Astrocyte of the spinal cord (primary cell): ENCODE measurements at regions not wholly inside any gene's neighbourhood (a gene's known extent, or its start where the extent isn't known, plus 50 kb on each side); places are given as distances from the start of the nearest gene placed in this dataset.
"Not testable (repeated sequence)": the region's sequence is repeated elsewhere in the genome, so short reads cannot be mapped to it uniquely, and the experiment has no call there.

Experiments
- DNase-seq: peaks from one replicate; pipeline ENCODE4 v3.0.0; 2011; ENCODE audit warnings: low read depth, low spot score
- H3K4me3 ChIP-seq: 2 replicates; pipeline ENCODE4 v1.5.1; 2011; ENCODE audit warnings: low read depth, mild to moderate bottlenecking, low read length, moderate library complexity
- CTCF ChIP-seq: IDR thresholded peaks from 2 replicates; pipeline ENCODE4 v1.5.1; 2012; ENCODE audit warnings: low read depth, mild to moderate bottlenecking, low read length, inconsistent platforms
- in situ Hi-C: cut with HindIII; loops from 2 replicates; pipeline ENCODE4 v1.10.0; 2017; ENCODE audit warnings: low sequenced_read_pairs

GRCh38 chr13:111064661-111065060 is 50.4 kb upstream of the ARHGEF7 start:
- H3K4me3 ChIP-seq: no peak overlapping the region
- DNase-seq: no peak
- in situ Hi-C loops: no loop called here
- no peak for TF ChIP-seq CTCF

GRCh38 chr13:111062966-111063365 is 52.1 kb upstream of the ARHGEF7 start:
- no peak for DNase-seq
- H3K4me3 ChIP-seq: no peak overlapping the region
- in situ Hi-C loops: no loop called here
- no peak for TF ChIP-seq CTCF

- in situ Hi-C loops: no loop called here
- no peak overlapping the region for H3K4me3 ChIP-seq
- no peak for DNase-seq
- no peak for TF ChIP-seq CTCF
Observed at GRCh38 chr13:111062305-111062704, 52.8 kb upstream of the ARHGEF7 start.

- no peak for TF ChIP-seq CTCF
- DNase-seq: no peak
- H3K4me3 ChIP-seq: no peak overlapping the region
- in situ Hi-C loops: no loop called here
Observed at GRCh38 chr13:111061358-111062045, 53.6 kb upstream of the ARHGEF7 start.

- in situ Hi-C loops: no loop called here
- no peak overlapping the region for H3K4me3 ChIP-seq
- DNase-seq: no peak
- no peak for TF ChIP-seq CTCF
Observed at GRCh38 chr13:111060237-111060919, 54.7 kb upstream of the ARHGEF7 start.

- TF ChIP-seq CTCF: no peak
- no peak overlapping the region for H3K4me3 ChIP-seq
- DNase-seq: no peak
- in situ Hi-C loops: no loop called here
Observed at GRCh38 chr13:111058796-111059506, 56.2 kb upstream of the ARHGEF7 start.

GRCh38 chr13:111058339-111058738 is 56.8 kb upstream of the ARHGEF7 start:
- DNase-seq, H3K4me3 ChIP-seq, in situ Hi-C loops: not testable (repeated sequence)

GRCh38 chr13:111051726-111052232 is 63.3 kb upstream of the ARHGEF7 start:
- H3K4me3 ChIP-seq, in situ Hi-C loops, DNase-seq: not testable (repeated sequence)
